Gastroesophageal sphincter (tissue), 3 donors: ENCODE measurements at regions not wholly inside any gene's neighbourhood (a gene's known extent, or its start where the extent isn't known, plus 50 kb on each side); places are given as distances from the start of the nearest gene placed in this dataset.

Experiments used
- EP300 ChIP-seq: sonication (generic); formaldehyde crosslinking; IDR thresholded peaks from one replicate; pipeline ENCODE4 v1.6.1; 2017; ENCODE audit warnings: antibody characterized with exemption, mild to moderate bottlenecking
- POLR2A ChIP-seq, 2 donors: fragments of 450-650 bp; IDR thresholded peaks; one replicate each; pipeline ENCODE4 v1.6.1; 2017; ENCODE audit warnings: antibody characterized with exemption in 2 of 2, mild to moderate bottlenecking in 2 of 2, moderate library complexity in 1 of 2
- POLR2AphosphoS5 ChIP-seq: sonication (generic); formaldehyde crosslinking; IDR thresholded peaks from one replicate; pipeline ENCODE4 v1.6.1; 2017; ENCODE audit warnings: antibody characterized with exemption
- TF ChIP-seq, protein P1 (sequence below), 4 experiments: fragments of 200-600 bp in 2 of 4; fragments of 450-650 bp in 2 of 4; sonication (generic) in 1 of 4; IDR thresholded peaks; one replicate each; pipeline ENCODE4 v1.5.1; 2017 to 2019; ENCODE audit warnings: antibody characterized with exemption in 4 of 4, mild to moderate bottlenecking in 2 of 4, moderate library complexity in 2 of 4

DNA sequence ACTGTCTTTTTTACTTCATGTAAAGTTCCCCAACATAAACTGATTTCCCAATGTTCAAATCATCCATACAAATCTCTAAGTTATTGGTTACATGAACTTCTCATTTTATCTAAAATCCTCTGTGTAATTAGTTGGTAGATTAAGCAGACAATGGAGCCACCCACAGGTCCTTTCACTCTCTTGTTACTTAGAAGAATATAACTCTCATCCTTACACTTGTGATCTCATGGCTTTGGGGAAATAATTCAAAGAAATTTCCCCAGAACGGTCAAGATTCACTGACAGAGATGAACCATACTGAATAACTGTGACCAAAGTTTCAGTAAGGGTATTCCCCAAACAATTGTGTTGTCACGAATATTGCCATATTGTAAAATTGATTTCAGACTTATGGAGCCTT lies 1102.6 kb upstream of the EPHA6 start:
- TF ChIP-seq, protein P1, sequence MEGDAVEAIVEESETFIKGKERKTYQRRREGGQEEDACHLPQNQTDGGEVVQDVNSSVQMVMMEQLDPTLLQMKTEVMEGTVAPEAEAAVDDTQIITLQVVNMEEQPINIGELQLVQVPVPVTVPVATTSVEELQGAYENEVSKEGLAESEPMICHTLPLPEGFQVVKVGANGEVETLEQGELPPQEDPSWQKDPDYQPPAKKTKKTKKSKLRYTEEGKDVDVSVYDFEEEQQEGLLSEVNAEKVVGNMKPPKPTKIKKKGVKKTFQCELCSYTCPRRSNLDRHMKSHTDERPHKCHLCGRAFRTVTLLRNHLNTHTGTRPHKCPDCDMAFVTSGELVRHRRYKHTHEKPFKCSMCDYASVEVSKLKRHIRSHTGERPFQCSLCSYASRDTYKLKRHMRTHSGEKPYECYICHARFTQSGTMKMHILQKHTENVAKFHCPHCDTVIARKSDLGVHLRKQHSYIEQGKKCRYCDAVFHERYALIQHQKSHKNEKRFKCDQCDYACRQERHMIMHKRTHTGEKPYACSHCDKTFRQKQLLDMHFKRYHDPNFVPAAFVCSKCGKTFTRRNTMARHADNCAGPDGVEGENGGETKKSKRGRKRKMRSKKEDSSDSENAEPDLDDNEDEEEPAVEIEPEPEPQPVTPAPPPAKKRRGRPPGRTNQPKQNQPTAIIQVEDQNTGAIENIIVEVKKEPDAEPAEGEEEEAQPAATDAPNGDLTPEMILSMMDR (IDR thresholded peaks at IDR 0.05): no peak
- TF ChIP-seq POLR2A (IDR thresholded peaks at IDR 0.05) (no peak), EP300 (no peak), POLR2AphosphoS5 (no peak)
